ENCODE measurements at regions not wholly inside any gene's neighbourhood (a gene's known extent, or its start where the extent isn't known, plus 50 kb on each side); places are given as distances from the start of the nearest gene placed in this dataset.

GRCh38 chr6:139549561-139550070 is 175.2 kb upstream of the CITED2 start:
- Histone ChIP-seq H3K4me1 (peaks cover 0 to 39% (median 6%) of the 10 kb centered on the region in 3 donors), H3K27me3 (no peaks in the 10 kb centered on the region), H3K27ac (no peak overlapping the region), H3K9me3 (no peaks in the 10 kb centered on the region), H3K36me3 (no peaks in the 10 kb centered on the region), H3K4me3 (no peak overlapping the region)
- DNase-seq: no peak
- TF ChIP-seq CTCF (IDR thresholded peaks at IDR 0.05) (no peak), POLR2A (IDR thresholded peaks at IDR 0.05) (no peak)
- WGBS, 2 donors: 32 to 64% methylated on average over 5 of the region's 5 CpGs
- intact Hi-C loops (cut with DNase I): no loop called here

GRCh38 chr6:139547804-139548203 is 173.4 kb upstream of the CITED2 start:
- Histone ChIP-seq H3K9me3 (no peaks in the 10 kb centered on the region), H3K27ac (peak overlapping the region in 2 of 4 donors; percentile 1 to 26), H3K4me1 (peaks cover 0 to 50% (median 6%) of the 10 kb centered on the region in 3 donors), H3K4me3 (no peak overlapping the region), H3K27me3 (no peaks in the 10 kb centered on the region), H3K36me3 (no peaks in the 10 kb centered on the region)
- no peak for DNase-seq
- TF ChIP-seq CTCF (IDR thresholded peaks at IDR 0.05) (no peak), POLR2A (IDR thresholded peaks at IDR 0.05) (no peak)
- intact Hi-C loops (cut with DNase I): no loop called here

GRCh38 chr6:139547122-139547776 is 172.8 kb upstream of the CITED2 start:
- TF ChIP-seq CTCF (IDR thresholded peaks at IDR 0.05) (no peak), POLR2A (IDR thresholded peaks at IDR 0.05) (no peak)
- H3K9me3 ChIP-seq: no peaks in the 10 kb centered on the region
- H3K27me3 ChIP-seq: no peaks in the 10 kb centered on the region
- H3K4me3 ChIP-seq: no peak overlapping the region
- 44 to 65% methylated on average over 4 of the region's 4 CpGs for WGBS, 2 donors
- intact Hi-C loops (cut with DNase I): no loop called here
- peaks cover 0 to 50% (median 6%) of the 10 kb centered on the region in 3 donors for H3K4me1 ChIP-seq
- peak overlapping the region in 2 of 4 donors; percentile 1 to 26 for H3K27ac ChIP-seq
- no peak for DNase-seq
- H3K36me3 ChIP-seq: no peaks in the 10 kb centered on the region

GRCh38 chr6:139546106-139546472 is 171.6 kb upstream of the CITED2 start:
- no peaks in the 10 kb centered on the region for H3K9me3 ChIP-seq
- H3K4me1 ChIP-seq: peaks cover 0 to 50% (median 6%) of the 10 kb centered on the region in 3 donors
- no peak for TF ChIP-seq POLR2A (IDR thresholded peaks at IDR 0.05)
- TF ChIP-seq CTCF (IDR thresholded peaks at IDR 0.05): no peak
- DNase-seq: no peak
- intact Hi-C loops (cut with DNase I): no loop called here
- H3K36me3 ChIP-seq: no peaks in the 10 kb centered on the region
- H3K27ac ChIP-seq: peak overlapping the region in 1 of 4 donors; percentile 26
- no peaks in the 10 kb centered on the region for H3K27me3 ChIP-seq
- H3K4me3 ChIP-seq: no peak overlapping the region
- whole genome bisulfite sequencing, 2 donors: 86 to 97% methylated on average over 2 of the region's 2 CpGs

GRCh38 chr6:139545206-139546105 is 171.0 kb upstream of the CITED2 start:
- H3K4me3 ChIP-seq: no peak overlapping the region
- peak overlapping the region in 2 of 4 donors; percentile 31 to 34 for H3K27ac ChIP-seq
- 71 to 75% methylated on average over 6 of the region's 6 CpGs for WGBS, 2 donors
- no peaks in the 10 kb centered on the region for H3K27me3 ChIP-seq
- intact Hi-C loops (cut with DNase I): no loop called here
- TF ChIP-seq POLR2A (IDR thresholded peaks at IDR 0.05) (no peak), CTCF (IDR thresholded peaks at IDR 0.05) (no peak)
- H3K9me3 ChIP-seq: no peaks in the 10 kb centered on the region
- DNase-seq: no peak
- peaks cover 0 to 57% (median 7%) of the 10 kb centered on the region in 3 donors for H3K4me1 ChIP-seq
- H3K36me3 ChIP-seq: no peaks in the 10 kb centered on the region
